ENCODE measurements at regions not wholly inside any gene's neighbourhood (a gene's known extent, or its start where the extent isn't known, plus 50 kb on each side); places are given as distances from the start of the nearest gene placed in this dataset.

DNA sequence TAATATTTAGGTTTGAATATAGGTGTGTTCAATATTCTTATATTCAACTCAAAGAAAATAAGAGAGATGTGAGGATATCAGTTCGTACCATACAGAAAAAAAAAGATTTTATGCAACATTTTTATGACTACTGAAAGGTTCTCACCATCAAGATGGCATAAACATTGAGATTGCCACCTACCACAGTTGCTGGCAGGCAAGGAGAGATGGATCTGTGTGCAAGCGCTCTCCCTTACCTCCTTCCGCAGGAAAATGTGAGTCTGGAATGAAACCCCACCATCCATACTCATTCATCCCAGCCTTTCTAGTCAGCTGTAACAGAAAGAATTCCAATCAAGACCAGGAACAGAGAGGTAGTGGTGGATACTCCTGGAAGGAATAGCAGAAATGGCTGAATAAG lies 376.9 kb downstream of the PPP3CA start:
- H3K4me1 ChIP-seq: no peaks in the 10 kb centered on the region
- H3K4me3 ChIP-seq (replicated peaks in 1 of 3): no peak overlapping the region
- TF ChIP-seq, protein P1, sequence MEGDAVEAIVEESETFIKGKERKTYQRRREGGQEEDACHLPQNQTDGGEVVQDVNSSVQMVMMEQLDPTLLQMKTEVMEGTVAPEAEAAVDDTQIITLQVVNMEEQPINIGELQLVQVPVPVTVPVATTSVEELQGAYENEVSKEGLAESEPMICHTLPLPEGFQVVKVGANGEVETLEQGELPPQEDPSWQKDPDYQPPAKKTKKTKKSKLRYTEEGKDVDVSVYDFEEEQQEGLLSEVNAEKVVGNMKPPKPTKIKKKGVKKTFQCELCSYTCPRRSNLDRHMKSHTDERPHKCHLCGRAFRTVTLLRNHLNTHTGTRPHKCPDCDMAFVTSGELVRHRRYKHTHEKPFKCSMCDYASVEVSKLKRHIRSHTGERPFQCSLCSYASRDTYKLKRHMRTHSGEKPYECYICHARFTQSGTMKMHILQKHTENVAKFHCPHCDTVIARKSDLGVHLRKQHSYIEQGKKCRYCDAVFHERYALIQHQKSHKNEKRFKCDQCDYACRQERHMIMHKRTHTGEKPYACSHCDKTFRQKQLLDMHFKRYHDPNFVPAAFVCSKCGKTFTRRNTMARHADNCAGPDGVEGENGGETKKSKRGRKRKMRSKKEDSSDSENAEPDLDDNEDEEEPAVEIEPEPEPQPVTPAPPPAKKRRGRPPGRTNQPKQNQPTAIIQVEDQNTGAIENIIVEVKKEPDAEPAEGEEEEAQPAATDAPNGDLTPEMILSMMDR (IDR thresholded peaks at IDR 0.05): no peak
- no peak for TF ChIP-seq POLR2A (IDR thresholded peaks at IDR 0.05)
- intact Hi-C loops (cut with DNase I): no loop called here
- no peaks in the 10 kb centered on the region for H3K36me3 ChIP-seq
- no peak for DNase-seq
- H3K27ac ChIP-seq: no peak overlapping the region
- 92 to 93% methylated on average over 3 of the region's 3 CpGs for WGBS, 2 donors
- no peaks in the 10 kb centered on the region for H3K9me3 ChIP-seq
- no peaks in the 10 kb centered on the region for H3K27me3 ChIP-seq

DNA sequence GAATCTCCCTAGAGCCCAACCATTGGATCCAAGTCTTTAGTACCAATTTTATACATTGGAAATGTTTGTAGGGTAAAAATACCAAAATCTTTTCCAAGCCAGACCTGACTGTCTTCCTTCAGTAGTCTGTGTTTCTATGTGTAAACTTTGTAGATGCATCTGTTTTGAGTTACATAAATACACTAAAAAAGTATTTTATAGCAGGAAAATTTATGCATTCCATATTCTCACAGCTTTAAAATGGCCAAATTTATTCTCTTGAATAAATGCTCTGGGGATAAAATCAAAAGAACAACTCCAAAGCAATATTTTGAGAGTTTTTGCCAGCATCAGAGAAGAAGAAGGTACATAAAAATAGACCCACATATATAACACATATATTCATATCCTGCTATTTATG lies 377.4 kb downstream of the PPP3CA start:
- intact Hi-C loops (cut with DNase I): no loop called here

DNA sequence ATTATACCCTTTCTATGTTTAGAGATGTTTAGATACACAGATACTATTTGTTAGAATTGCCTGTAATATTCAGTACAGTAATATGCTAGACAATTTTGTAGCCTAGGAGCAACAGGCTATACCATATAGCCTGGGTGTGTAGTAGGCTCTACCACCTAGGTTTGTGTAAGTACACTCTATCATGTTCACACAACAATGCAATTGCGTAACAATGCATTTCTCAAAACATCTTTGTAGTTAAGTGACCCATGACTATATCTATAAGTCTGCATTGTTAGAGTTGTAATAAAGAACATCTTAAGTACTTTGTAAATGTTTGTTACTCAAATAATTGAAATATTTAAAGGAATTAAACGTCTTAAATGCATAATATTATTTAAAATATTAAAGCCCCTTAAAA lies 379.3 kb downstream of the PPP3CA start:
- Histone ChIP-seq H3K4me3 (replicated peaks in 1 of 3) (no peak overlapping the region), H3K9me3 (no peaks in the 10 kb centered on the region), H3K36me3 (no peaks in the 10 kb centered on the region), H3K27me3 (no peaks in the 10 kb centered on the region), H3K27ac (no peak overlapping the region), H3K4me1 (no peaks in the 10 kb centered on the region)
- 84% methylated on average over 2 of the region's 2 CpGs for WGBS, 2 donors
- TF ChIP-seq, protein P1 (IDR thresholded peaks at IDR 0.05): no peak
- no peak for TF ChIP-seq POLR2A (IDR thresholded peaks at IDR 0.05)
- DNase-seq: no peak
- intact Hi-C loops (cut with DNase I): no loop called here

More for the DNA sequence above, 377.4 kb downstream of the PPP3CA start:
- Histone ChIP-seq H3K36me3 (no peaks in the 10 kb centered on the region), H3K27me3 (no peaks in the 10 kb centered on the region), H3K4me1 (no peaks in the 10 kb centered on the region), H3K4me3 (replicated peaks in 1 of 3) (no peak overlapping the region), H3K9me3 (no peaks in the 10 kb centered on the region), H3K27ac (no peak overlapping the region)
- TF ChIP-seq, protein P1 (IDR thresholded peaks at IDR 0.05): no peak
- TF ChIP-seq POLR2A (IDR thresholded peaks at IDR 0.05): no peak
- DNase-seq: no peak

DNA sequence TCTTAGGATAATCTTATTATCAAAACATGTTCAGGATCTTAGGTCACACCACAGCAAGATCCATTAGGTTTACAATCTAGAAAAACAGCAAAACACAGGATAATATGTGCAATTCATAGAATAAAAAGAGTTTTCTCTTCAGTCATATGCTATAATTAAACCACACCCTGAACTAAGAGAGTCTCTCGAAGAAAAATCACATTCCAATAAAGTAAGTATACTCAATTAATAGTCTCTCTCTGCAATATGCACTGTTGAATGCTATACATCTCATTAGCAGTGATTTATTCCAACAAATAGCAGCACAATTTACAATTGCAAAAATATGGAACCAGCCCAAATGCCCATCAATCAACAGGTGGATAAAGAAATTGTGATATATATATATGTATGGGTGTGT lies 383.7 kb downstream of the PPP3CA start:
- intact Hi-C loops (cut with DNase I): no loop called here
- 87 to 96% methylated on average over 1 of the region's 1 CpG for WGBS, 2 donors
- DNase-seq: no peak
- Histone ChIP-seq H3K4me1 (no peaks in the 10 kb centered on the region), H3K27ac (no peak overlapping the region), H3K9me3 (no peaks in the 10 kb centered on the region), H3K36me3 (no peaks in the 10 kb centered on the region), H3K4me3 (replicated peaks in 1 of 3) (no peak overlapping the region), H3K27me3 (no peaks in the 10 kb centered on the region)
- TF ChIP-seq, protein P1 (IDR thresholded peaks at IDR 0.05): no peak
- no peak for TF ChIP-seq POLR2A (IDR thresholded peaks at IDR 0.05)

DNA sequence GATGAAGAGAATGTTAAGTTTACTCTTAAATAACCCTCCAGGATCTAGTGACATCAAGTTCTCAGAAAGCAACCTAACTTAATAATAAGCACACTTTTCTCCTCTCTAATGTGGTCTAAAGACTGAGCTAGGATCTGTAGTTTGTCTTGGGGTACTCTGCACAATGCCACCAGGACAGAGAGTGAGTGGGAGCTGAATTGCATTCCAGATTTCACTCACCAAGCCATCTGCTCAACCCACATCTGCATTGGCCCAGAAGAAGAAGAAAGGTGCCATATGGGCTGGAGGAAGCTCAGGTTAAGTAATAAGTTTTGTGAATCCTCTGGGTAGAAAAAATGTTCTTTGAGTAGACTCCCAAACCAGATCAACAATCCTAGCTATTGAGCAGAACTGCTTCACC lies 384.6 kb downstream of the PPP3CA start:
- Histone ChIP-seq H3K4me1 (no peaks in the 10 kb centered on the region), H3K27ac (no peak overlapping the region), H3K27me3 (no peaks in the 10 kb centered on the region), H3K9me3 (no peaks in the 10 kb centered on the region), H3K36me3 (no peaks in the 10 kb centered on the region), H3K4me3 (replicated peaks in 1 of 3) (no peak overlapping the region)
- DNase-seq: no peak
- intact Hi-C loops (cut with DNase I): no loop called here
- TF ChIP-seq POLR2A (IDR thresholded peaks at IDR 0.05): no peak
- TF ChIP-seq, protein P1 (IDR thresholded peaks at IDR 0.05): no peak

All from thyroid gland (tissue), 4 donors.